H1 (cell line): ENCODE measurements at regions not wholly inside any gene's neighbourhood (a gene's known extent, or its start where the extent isn't known, plus 50 kb on each side); places are given as distances from the start of the nearest gene placed in this dataset.

Experiments used
- CTCF ChIA-PET: fragments of 300-600 bp; sonication (Branson Sonifier 250); formaldehyde crosslinking; loops from one replicate; lab custom pipeline; 2021; ENCODE audit not compliant: partially characterized antibody; lab: Charles Lee
- POLR2A ChIA-PET: fragments of 300-600 bp; sonication (Branson Sonifier 250); formaldehyde crosslinking; loops from one replicate; lab custom pipeline; 2021; ENCODE audit warnings: inconsistent platforms; ENCODE audit not compliant: partially characterized antibody; lab: Charles Lee
- DNase-seq, 2 experiments: peaks; one replicate each; pipeline versions ENCODE4 v3.0.0 to v3.0.0-alpha.2; 2010 to 2022; ENCODE audit warnings: low spot score in 2 of 2, low read depth in 1 of 2, mixed read lengths in 1 of 2
- FAIRE-seq: peaks from 2 replicates; lab custom pipeline; 2011; peaks lifted over from hg19 to GRCh38; lab: Jason Lieb, UNC
- H2AFZ ChIP-seq: 2 replicates; pipeline ENCODE4 v1.8.1; 2012; ENCODE audit warnings: low read length, inconsistent platforms
- H2AK5ac ChIP-seq: 2 replicates; pipeline ENCODE4 v1.6.1; 2013; ENCODE audit warnings: low read depth, low read length
- H2BK120ac ChIP-seq: replicated peaks from 2 replicates; pipeline ENCODE3; 2013; ENCODE audit warnings: low read depth, low read length, inconsistent platforms
- H2BK12ac ChIP-seq: 2 replicates; pipeline ENCODE4 v1.6.1; 2013; ENCODE audit warnings: low read depth, low read length
- H2BK15ac ChIP-seq: 2 replicates; pipeline ENCODE4 v1.6.1; 2013; ENCODE audit warnings: low read length
- H2BK20ac ChIP-seq: 2 replicates; pipeline ENCODE4 v1.6.1; 2013; ENCODE audit warnings: low read length
- H2BK5ac ChIP-seq: 2 replicates; pipeline ENCODE4 v1.6.1; 2013; ENCODE audit warnings: low read depth, low read length
- H3K14ac ChIP-seq: 2 replicates; pipeline ENCODE4 v1.6.1; 2013; ENCODE audit warnings: inconsistent platforms; ENCODE audit not compliant: insufficient read length
- H3K18ac ChIP-seq: 2 replicates; pipeline ENCODE4 v1.6.1; 2013; ENCODE audit warnings: low read length; ENCODE audit errors: extremely low read depth
- H3K23ac ChIP-seq: 2 replicates; pipeline ENCODE4 v1.6.1; 2013; ENCODE audit warnings: inconsistent platforms; ENCODE audit not compliant: insufficient read length
- H3K23me2 ChIP-seq: 2 replicates; pipeline ENCODE4 v1.6.1; 2013; ENCODE audit warnings: low read depth, low read length
- H3K27ac ChIP-seq: 2 replicates; pipeline ENCODE4 v1.6.1; 2011; ENCODE audit warnings: low read depth, low read length, inconsistent platforms
- H3K27me3 ChIP-seq, 4 experiments: replicated peaks in 1 of 4; 1 replicate in 1 of 4; 2 replicates in 3 of 4; pipeline versions ENCODE4 v1.6.1 to v1.8.1; 2011 to 2013; ENCODE audit warnings: low read length in 3 of 4, mild to moderate bottlenecking in 3 of 4, inconsistent platforms in 2 of 4, mixed read lengths in 2 of 4, moderate library complexity in 1 of 4; ENCODE audit not compliant: control insufficient read depth in 3 of 4, insufficient read depth in 3 of 4; ENCODE audit errors: extremely low read depth in 1 of 4
- H3K36me3 ChIP-seq, 4 experiments: 2 replicates each; pipeline versions ENCODE4 v1.6.1 to v1.8.1; 2011 to 2013; ENCODE audit warnings: mild to moderate bottlenecking in 4 of 4, low read length in 3 of 4, moderate library complexity in 2 of 4, control low read depth in 1 of 4, inconsistent platforms in 1 of 4; ENCODE audit not compliant: insufficient read depth in 4 of 4, control insufficient read depth in 2 of 4
- H3K4ac ChIP-seq: replicated peaks from 2 replicates; pipeline ENCODE3; 2013; ENCODE audit warnings: low read length, low read depth, mixed read lengths, inconsistent platforms; ENCODE audit not compliant: insufficient read length
- H3K4me1 ChIP-seq, 4 experiments: replicated peaks in 1 of 4; 1 replicate in 1 of 4; 2 replicates in 3 of 4; pipeline versions ENCODE4 v1.6.1 to v1.8.1; 2011 to 2013; ENCODE audit warnings: low read length in 3 of 4, inconsistent platforms in 2 of 4, mixed read lengths in 1 of 4; ENCODE audit not compliant: insufficient read depth in 4 of 4, control insufficient read depth in 3 of 4
- H3K4me2 ChIP-seq, 2 experiments: 2 replicates each; pipeline versions ENCODE4 v1.6.1 to v1.8.1; 2011 to 2013; ENCODE audit warnings: low read depth in 2 of 2, low read length in 2 of 2, control low read depth in 1 of 2, inconsistent platforms in 1 of 2, mild to moderate bottlenecking in 1 of 2; ENCODE audit not compliant: insufficient read depth in 1 of 2
- H3K4me3 ChIP-seq, 4 experiments: fragments of 200-600, 300-600 bp in 1 of 4; sonication (generic), shearing (Covaris generic), sonication (Bioruptor Twin) in 1 of 4; 2 replicates each; pipeline versions ENCODE4 v1.5.1 to v1.8.1; 2011 to 2016; ENCODE audit warnings: low read length in 4 of 4, low read depth in 3 of 4, control low read depth in 2 of 4, inconsistent platforms in 2 of 4, mild to moderate bottlenecking in 2 of 4, mixed read lengths in 1 of 4, moderate library complexity in 1 of 4; ENCODE audit not compliant: insufficient read depth in 2 of 4; ENCODE audit errors: extremely low read depth in 1 of 4
- H3K56ac ChIP-seq: replicated peaks from 2 replicates; pipeline ENCODE3; 2013; ENCODE audit warnings: low read depth, mild to moderate bottlenecking, mixed read lengths, low read length, inconsistent platforms; ENCODE audit not compliant: insufficient read length
- H3K79me1 ChIP-seq: 2 replicates; pipeline ENCODE4 v1.6.1; 2013; ENCODE audit warnings: low read depth, low read length, control low read depth
- H3K79me2 ChIP-seq, 2 experiments: 2 replicates each; pipeline versions ENCODE4 v1.6.1 to v1.8.1; 2012 to 2013; ENCODE audit warnings: low read length in 2 of 2, mild to moderate bottlenecking in 2 of 2, inconsistent platforms in 1 of 2; ENCODE audit not compliant: insufficient read depth in 2 of 2, control insufficient read depth in 1 of 2
- H3K9ac ChIP-seq, 4 experiments: replicated peaks in 1 of 4; 1 replicate in 1 of 4; 2 replicates in 3 of 4; pipeline versions ENCODE4 v1.6.1 to v1.8.1; 2011 to 2013; ENCODE audit warnings: low read depth in 3 of 4, low read length in 3 of 4, control low read depth in 2 of 4, mild to moderate bottlenecking in 2 of 4, moderate library complexity in 2 of 4, inconsistent platforms in 1 of 4; ENCODE audit errors: extremely low read depth in 1 of 4
- H3K9me3 ChIP-seq, 2 experiments: 2 replicates each; pipeline versions ENCODE4 v1.6.1 to v1.8.1; 2012 to 2013; ENCODE audit warnings: mild to moderate bottlenecking in 2 of 2, moderate library complexity in 2 of 2, control low read depth in 1 of 2, inconsistent platforms in 1 of 2, low read depth in 1 of 2, low read length in 1 of 2, mixed read lengths in 1 of 2; ENCODE audit not compliant: insufficient read depth in 2 of 2
- H4K20me1 ChIP-seq, 2 experiments: replicated peaks in 1 of 2; 2 replicates each; pipeline versions ENCODE3 to v1.8.1; 2011 to 2013; ENCODE audit warnings: inconsistent platforms in 2 of 2, low read length in 2 of 2, mild to moderate bottlenecking in 1 of 2; ENCODE audit not compliant: insufficient read depth in 2 of 2, control insufficient read depth in 1 of 2
- H4K5ac ChIP-seq: 2 replicates; pipeline ENCODE4 v1.6.1; 2013; ENCODE audit warnings: low read length, low read depth, mixed read lengths, inconsistent platforms; ENCODE audit not compliant: insufficient read length
- H4K8ac ChIP-seq: 2 replicates; pipeline ENCODE4 v1.8.0; 2013; ENCODE audit warnings: mild to moderate bottlenecking, moderate library complexity, low read length, inconsistent platforms; ENCODE audit not compliant: insufficient read depth; ENCODE audit errors: extremely low read depth
- H4K91ac ChIP-seq: replicated peaks from 2 replicates; pipeline ENCODE3; 2013; ENCODE audit warnings: low read length, mixed read lengths, inconsistent platforms; ENCODE audit not compliant: insufficient read length
- BCL11A ChIP-seq, 2 experiments: IDR thresholded peaks; one replicate each; pipeline ENCODE4 v1.6.1; 2011; ENCODE audit warnings: low read depth in 2 of 2, low read length in 2 of 2, mild to moderate bottlenecking in 2 of 2
- CEBPB ChIP-seq: IDR thresholded peaks from 2 replicates; pipeline ENCODE4 v1.6.1; 2012; ENCODE audit warnings: low read depth, low read length
- CHD2 ChIP-seq: IDR thresholded peaks from 2 replicates; pipeline ENCODE4 v1.6.1; 2012; ENCODE audit warnings: low read length, improper control_type of control experiment
- EZH2 ChIP-seq: fragments of 200-600 bp; sonication (generic); IDR thresholded peaks from 2 replicates; pipeline ENCODE4 v1.7.1; 2012; ENCODE audit warnings: low read depth, mild to moderate bottlenecking, moderate library complexity, low read length, inconsistent platforms; ENCODE audit not compliant: severe bottlenecking
- JUN ChIP-seq: IDR thresholded peaks from 2 replicates; pipeline ENCODE4 v1.6.1; 2011; ENCODE audit warnings: low read depth, mild to moderate bottlenecking, improper control_type of control experiment, low read length
- KDM1A ChIP-seq: fragments of 200-600, 300-600 bp; sonication (generic); IDR thresholded peaks from 2 replicates; pipeline ENCODE4 v1.7.1; 2016; ENCODE audit warnings: mild to moderate bottlenecking, low read length, borderline replicate concordance
- MAFK ChIP-seq: IDR thresholded peaks from 2 replicates; pipeline ENCODE4 v1.6.1; 2012; ENCODE audit warnings: low read depth, mild to moderate bottlenecking, improper control_type of control experiment, low read length
- RFX5 ChIP-seq: IDR thresholded peaks from 2 replicates; pipeline ENCODE4 v1.6.1; 2011; ENCODE audit warnings: low read depth, low read length, improper control_type of control experiment, borderline replicate concordance
- TBP ChIP-seq: IDR thresholded peaks from 2 replicates; pipeline ENCODE4 v1.6.1; 2011; ENCODE audit warnings: low read depth, low read length, improper control_type of control experiment
- YY1 ChIP-seq: IDR thresholded peaks from 2 replicates; pipeline ENCODE4 v1.6.1; 2011; ENCODE audit warnings: low read depth, mild to moderate bottlenecking, low read length
- WGBS, 2 experiments: shearing (Covaris generic) in 1 of 2; methylation state at CpG; one replicate each; pipeline versions ENCODE4 v1.1.6 to v1.1.7; 2013 to 2015; ENCODE audit warnings: low lambda C conversion rate in 2 of 2, mixed read lengths in 2 of 2, inconsistent platforms in 1 of 2, low coverage in 1 of 2, missing lambda C conversion rate in 1 of 2; ENCODE audit not compliant: insufficient replicate concordance in 2 of 2, insufficient coverage in 1 of 2, insufficient read length in 1 of 2; ENCODE audit errors: extremely low coverage in 1 of 2, missing lambda C conversion rate in 1 of 2; 5-methylcytosine and 5-hydroxymethylcytosine counted together
- TF ChIP-seq, protein P1 (sequence below): IDR thresholded peaks from 2 replicates; pipeline ENCODE4 v1.6.1; 2011; ENCODE audit warnings: low read depth, mild to moderate bottlenecking, low read length; ENCODE audit not compliant: insufficient read depth
- TF ChIP-seq, protein P2 (sequence below), 3 experiments: IDR thresholded peaks; 1 replicate in 2 of 3; 2 replicates in 1 of 3; pipeline versions ENCODE4 v1.5.1 to v1.6.1; 2011; ENCODE audit warnings: low read length in 3 of 3, mild to moderate bottlenecking in 3 of 3, inconsistent platforms in 2 of 3, low read depth in 1 of 3, moderate library complexity in 1 of 3; ENCODE audit not compliant: insufficient read depth in 1 of 3; ENCODE audit errors: control extremely low read depth in 1 of 3

DNA sequence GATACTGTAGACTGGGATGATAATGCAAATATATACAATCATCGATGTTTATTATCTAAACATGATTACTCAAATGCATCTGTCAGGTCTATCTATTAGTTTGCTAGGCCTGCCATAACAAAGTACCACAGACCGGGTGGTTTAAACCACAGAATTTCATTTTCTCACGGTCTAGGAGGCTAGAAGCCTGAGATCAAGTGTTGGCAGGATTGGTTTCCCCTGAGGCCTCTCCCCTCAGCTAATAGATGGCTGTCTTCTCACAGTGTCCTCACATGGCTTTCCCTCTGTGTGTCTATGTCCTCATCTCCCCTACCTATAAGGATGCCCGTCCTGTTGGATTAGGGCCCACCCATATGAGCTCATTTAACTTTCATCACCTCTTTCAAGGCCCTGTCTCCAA lies 512.6 kb upstream of the SLC35B3 start:
- H3K27ac ChIP-seq: no peak overlapping the region
- no peaks in the 10 kb centered on the region for H3K27me3 ChIP-seq
- no peak overlapping the region for H3K4me3 ChIP-seq
- no peak overlapping the region for H3K4me2 ChIP-seq
- H3K4me1 ChIP-seq: no peaks in the 10 kb centered on the region
- no peak overlapping the region for H3K18ac ChIP-seq
- no peak overlapping the region for H4K8ac ChIP-seq
- no peak overlapping the region for H2BK120ac ChIP-seq
- no peaks in the 10 kb centered on the region for H3K9me3 ChIP-seq
- no peak for DNase-seq
- ChIA-PET POLR2A (no interaction called here), CTCF (no interaction called here)
- H2BK5ac ChIP-seq: no peak overlapping the region
- no peak overlapping the region for H3K23ac ChIP-seq
- H3K23me2 ChIP-seq: no peaks in the 10 kb centered on the region
- H4K20me1 ChIP-seq: no peaks in the 10 kb centered on the region
- no peak overlapping the region for H2AK5ac ChIP-seq
- H2AFZ ChIP-seq: no peak overlapping the region
- H3K79me2 ChIP-seq: no peaks in the 10 kb centered on the region
- no peak overlapping the region for H3K9ac ChIP-seq
- no peak overlapping the region for H3K56ac ChIP-seq
- no peak overlapping the region for H2BK12ac ChIP-seq
- FAIRE-seq: no peak
- no peak overlapping the region for H4K5ac ChIP-seq
- WGBS, 2 experiments: 89% methylated on average over 4 of the region's 4 CpGs; no CpG with 5 or more reads in 1 of the 2 experiments
- no peak overlapping the region for H3K14ac ChIP-seq
- H3K36me3 ChIP-seq: no peaks in the 10 kb centered on the region
- H3K79me1 ChIP-seq: no peaks in the 10 kb centered on the region
- H2BK15ac ChIP-seq: no peak overlapping the region
- H3K4ac ChIP-seq: no peak overlapping the region
- no peak overlapping the region for H4K91ac ChIP-seq
- no peak overlapping the region for H2BK20ac ChIP-seq
- TF ChIP-seq JUN (no peak), CHD2 (no peak), RFX5 (no peak), KDM1A (no peak), YY1 (no peak), MAFK (no peak), BCL11A (IDR thresholded peaks at IDR 0.05; ENCODE audit: low read depth in 2 of 2, low read length in 2 of 2) (no peak), CEBPB (no peak), TBP (no peak), EZH2 (no peak)
- TF ChIP-seq, protein P1, sequence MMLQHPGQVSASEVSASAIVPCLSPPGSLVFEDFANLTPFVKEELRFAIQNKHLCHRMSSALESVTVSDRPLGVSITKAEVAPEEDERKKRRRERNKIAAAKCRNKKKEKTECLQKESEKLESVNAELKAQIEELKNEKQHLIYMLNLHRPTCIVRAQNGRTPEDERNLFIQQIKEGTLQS: no peak
- TF ChIP-seq, protein P2, sequence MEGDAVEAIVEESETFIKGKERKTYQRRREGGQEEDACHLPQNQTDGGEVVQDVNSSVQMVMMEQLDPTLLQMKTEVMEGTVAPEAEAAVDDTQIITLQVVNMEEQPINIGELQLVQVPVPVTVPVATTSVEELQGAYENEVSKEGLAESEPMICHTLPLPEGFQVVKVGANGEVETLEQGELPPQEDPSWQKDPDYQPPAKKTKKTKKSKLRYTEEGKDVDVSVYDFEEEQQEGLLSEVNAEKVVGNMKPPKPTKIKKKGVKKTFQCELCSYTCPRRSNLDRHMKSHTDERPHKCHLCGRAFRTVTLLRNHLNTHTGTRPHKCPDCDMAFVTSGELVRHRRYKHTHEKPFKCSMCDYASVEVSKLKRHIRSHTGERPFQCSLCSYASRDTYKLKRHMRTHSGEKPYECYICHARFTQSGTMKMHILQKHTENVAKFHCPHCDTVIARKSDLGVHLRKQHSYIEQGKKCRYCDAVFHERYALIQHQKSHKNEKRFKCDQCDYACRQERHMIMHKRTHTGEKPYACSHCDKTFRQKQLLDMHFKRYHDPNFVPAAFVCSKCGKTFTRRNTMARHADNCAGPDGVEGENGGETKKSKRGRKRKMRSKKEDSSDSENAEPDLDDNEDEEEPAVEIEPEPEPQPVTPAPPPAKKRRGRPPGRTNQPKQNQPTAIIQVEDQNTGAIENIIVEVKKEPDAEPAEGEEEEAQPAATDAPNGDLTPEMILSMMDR (IDR thresholded peaks at IDR 0.05; ENCODE audit: control extremely low read depth in 1 of 3, insufficient read depth in 1 of 3, low read depth in 1 of 3, low read length in 3 of 3): no peak
